NAMALWA (cell line): ENCODE measurements at regions not wholly inside any gene's neighbourhood (a gene's known extent, or its start where the extent isn't known, plus 50 kb on each side); places are given as distances from the start of the nearest gene placed in this dataset.

Source experiments
- DNase-seq: peaks from one replicate; pipeline ENCODE4 v3.0.0-alpha.2; 2015; ENCODE audit warnings: low spot score

GRCh38 chr2:145126146-145126545, 606.2 kb upstream of the ZEB2 start:
- no peak for DNase-seq

- no peak for DNase-seq
Observed at GRCh38 chr2:145124085-145124484, 604.2 kb upstream of the ZEB2 start.

- DNase-seq, result no peak
Observed at GRCh38 chr2:145123606-145124005, 603.7 kb upstream of the ZEB2 start.

GRCh38 chr2:145119225-145119624, 599.3 kb upstream of the ZEB2 start:
- DNase-seq, result peak; percentile 4

GRCh38 chr2:145116834-145117725, 597.2 kb upstream of the ZEB2 start:
- DNase-seq, result no peak

GRCh38 chr2:145116056-145116455, 596.1 kb upstream of the ZEB2 start:
- DNase-seq, result no peak

GRCh38 chr2:145114726-145115125, 594.8 kb upstream of the ZEB2 start:
- no peak for DNase-seq

GRCh38 chr2:145112467-145112866, 592.5 kb upstream of the ZEB2 start:
- DNase-seq, result no peak

GRCh38 chr2:145110668-145111356, 590.9 kb upstream of the ZEB2 start:
- DNase-seq, result no peak

GRCh38 chr2:145108959-145109710, 589.2 kb upstream of the ZEB2 start:
- DNase-seq, result no peak

GRCh38 chr2:145108361-145108778, 588.5 kb upstream of the ZEB2 start:
- no peak for DNase-seq

- no peak for DNase-seq
Observed at GRCh38 chr2:145106293-145106692, 586.4 kb upstream of the ZEB2 start.

- DNase-seq, result no peak
Observed at GRCh38 chr2:145102706-145103105, 582.8 kb upstream of the ZEB2 start.

- no peak for DNase-seq
Observed at GRCh38 chr2:145100301-145100700, 580.4 kb upstream of the ZEB2 start.

GRCh38 chr2:145096582-145096981, 576.7 kb upstream of the ZEB2 start:
- DNase-seq, result no peak

- no peak for DNase-seq
Observed at GRCh38 chr2:145095641-145096435, 575.9 kb upstream of the ZEB2 start.

- no peak for DNase-seq
Observed at GRCh38 chr2:145094370-145094769, 574.5 kb upstream of the ZEB2 start.

- DNase-seq, result no peak
Observed at GRCh38 chr2:145091967-145092366, 572.0 kb upstream of the ZEB2 start.

GRCh38 chr2:145090841-145091761, 571.2 kb upstream of the ZEB2 start:
- no peak for DNase-seq

- DNase-seq, result no peak
Observed at GRCh38 chr2:145088756-145089155, 568.8 kb upstream of the ZEB2 start.

- peak; percentile 6 for DNase-seq
Observed at GRCh38 chr2:145086910-145087309, 567.0 kb upstream of the ZEB2 start.
